HG02870 (cell line): ENCODE measurements at regions not wholly inside any gene's neighbourhood (a gene's known extent, or its start where the extent isn't known, plus 50 kb on each side); places are given as distances from the start of the nearest gene placed in this dataset.
"Not testable (repeated sequence)": the region's sequence is repeated elsewhere in the genome, so short reads cannot be mapped to it uniquely, and the experiment has no call there.

Experiments used
- ATAC-seq: cut with Tn5 transposase; IDR thresholded peaks from one replicate; pipeline ENCODE4 v1.9.1; 2021; ENCODE audit warnings: mild to moderate bottlenecking, moderate library complexity; ENCODE audit not compliant: unreplicated experiment

DNA sequence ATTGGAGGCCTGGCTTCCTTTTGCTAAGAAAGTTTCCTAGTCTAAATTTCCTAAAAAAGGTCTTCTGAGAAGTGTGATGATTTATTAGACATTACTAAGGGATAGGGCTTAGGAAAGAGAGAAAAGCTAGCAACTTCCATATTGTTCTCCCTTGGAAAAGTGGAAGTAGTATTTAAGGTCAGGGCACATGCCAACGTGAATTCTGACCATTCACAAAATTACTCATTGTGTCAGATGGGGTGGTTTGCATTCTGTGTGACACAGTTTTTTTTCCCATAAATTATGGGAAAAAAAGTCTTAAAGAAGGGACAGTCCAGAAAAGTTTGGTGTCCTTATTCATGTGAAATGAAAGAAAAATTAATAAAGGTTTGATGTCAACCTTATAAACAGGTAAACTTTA is 110.0 kb upstream of the ARRDC3 start:
- ATAC-seq, result no peak

GRCh38 chr5:91491229-91491628 is 108.1 kb upstream of the ARRDC3 start:
- no peak for ATAC-seq

- ATAC-seq, result no peak
These were observed 107.2 kb upstream of the ARRDC3 start for GRCh38 chr5:91490316-91490715.

GRCh38 chr5:91487420-91487819 is 104.3 kb upstream of the ARRDC3 start:
- ATAC-seq, result no peak

- no peak for ATAC-seq
These were observed 103.5 kb upstream of the ARRDC3 start for GRCh38 chr5:91486638-91487037.

GRCh38 chr5:91484662-91485061 is 101.5 kb upstream of the ARRDC3 start:
- ATAC-seq, result no peak

DNA sequence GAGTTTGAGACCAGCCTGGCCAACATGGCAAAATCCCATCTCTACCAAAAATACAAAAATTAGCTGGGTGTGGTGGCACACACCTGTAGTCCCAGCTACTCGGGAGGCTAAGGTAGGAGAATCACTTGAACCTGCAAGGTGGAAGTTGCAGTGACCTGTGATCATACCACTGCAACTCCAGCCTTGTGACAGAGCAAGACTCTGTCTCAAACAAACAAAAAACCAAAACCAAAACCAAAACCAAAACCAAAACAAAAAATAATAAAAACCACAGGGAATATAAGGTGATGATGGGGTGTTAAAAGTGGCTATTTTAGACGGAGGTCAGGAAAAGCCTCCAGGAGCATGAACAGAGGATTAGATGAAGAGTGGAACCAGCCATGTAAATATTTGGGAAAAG is 96.3 kb upstream of the ARRDC3 start:
- not testable (repeated sequence) for ATAC-seq

GRCh38 chr5:91478096-91478495 is 95.0 kb upstream of the ARRDC3 start:
- ATAC-seq, result no peak

DNA sequence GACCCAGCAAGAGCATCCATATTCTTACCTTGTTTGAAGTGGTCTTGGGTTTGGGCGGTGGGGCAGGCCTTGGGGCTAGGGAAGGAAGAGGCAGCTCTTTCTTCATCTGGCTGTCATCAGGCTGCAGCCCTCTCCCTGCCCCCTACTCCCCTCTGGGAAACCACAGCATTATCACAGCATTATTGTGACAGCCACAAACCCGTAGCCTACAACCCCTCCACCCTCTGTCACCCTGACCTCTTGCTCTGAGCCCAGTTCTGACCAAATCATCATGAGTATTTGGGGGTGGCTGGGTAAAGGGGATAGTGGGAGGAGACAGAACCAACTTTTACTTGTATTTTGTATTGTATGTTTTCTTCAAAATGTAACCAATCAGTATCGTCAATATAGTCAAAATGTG is 94.3 kb upstream of the ARRDC3 start:
- ATAC-seq, result no peak

- no peak for ATAC-seq
These were observed 91.1 kb upstream of the ARRDC3 start for GRCh38 chr5:91474201-91474600.

DNA sequence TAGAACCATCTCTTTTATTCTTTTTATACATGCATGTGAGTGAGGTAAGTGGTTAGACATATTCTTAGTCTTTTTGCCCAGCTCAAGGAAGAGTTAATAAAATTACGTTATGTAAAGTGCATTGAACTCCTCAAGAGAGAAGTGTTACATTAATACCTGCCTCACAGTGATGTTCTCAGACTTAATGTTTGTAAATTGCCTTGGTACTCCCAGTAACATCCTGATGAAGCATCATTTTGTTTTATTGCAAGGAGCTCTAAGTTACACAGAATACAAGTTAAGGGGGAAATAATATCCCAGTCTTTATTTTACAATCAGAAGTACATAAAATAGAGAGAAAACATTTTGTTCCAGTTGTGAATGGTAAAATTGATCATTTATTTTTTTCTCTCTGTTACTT is 89.5 kb upstream of the ARRDC3 start:
- ATAC-seq, result no peak

DNA sequence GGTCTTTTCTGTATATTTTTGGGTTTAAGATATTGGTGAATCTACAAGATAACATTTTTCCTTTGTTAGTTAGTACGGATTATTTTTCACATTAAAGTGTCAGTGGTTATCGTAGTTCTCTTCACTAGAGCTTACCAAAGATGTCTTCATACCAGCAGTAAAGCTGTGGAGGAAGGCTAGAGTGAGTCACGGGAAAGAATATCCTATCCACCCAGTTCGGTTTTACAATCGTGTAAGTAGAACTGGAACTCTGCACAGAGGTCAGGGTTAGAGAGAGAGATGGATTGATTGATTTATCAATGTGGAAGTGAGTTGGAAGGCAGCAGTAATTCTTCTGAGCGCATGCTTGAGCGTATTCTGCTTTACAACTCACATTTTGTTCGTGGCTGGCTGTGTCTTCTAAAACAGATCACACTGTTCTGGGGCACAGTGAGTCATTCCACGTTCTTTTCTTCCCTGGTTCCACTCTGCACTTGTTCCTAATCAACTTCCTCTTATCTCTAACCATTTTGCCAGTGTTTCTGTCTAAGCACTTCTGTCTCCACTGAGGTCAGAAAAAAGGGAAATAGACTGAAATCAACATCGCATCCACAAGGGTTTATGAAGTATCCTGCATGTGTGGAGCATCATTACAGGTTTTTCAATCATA is 86.5 kb upstream of the ARRDC3 start:
- no peak for ATAC-seq

GRCh38 chr5:91468651-91469422 is 85.7 kb upstream of the ARRDC3 start:
- ATAC-seq, result no peak

DNA sequence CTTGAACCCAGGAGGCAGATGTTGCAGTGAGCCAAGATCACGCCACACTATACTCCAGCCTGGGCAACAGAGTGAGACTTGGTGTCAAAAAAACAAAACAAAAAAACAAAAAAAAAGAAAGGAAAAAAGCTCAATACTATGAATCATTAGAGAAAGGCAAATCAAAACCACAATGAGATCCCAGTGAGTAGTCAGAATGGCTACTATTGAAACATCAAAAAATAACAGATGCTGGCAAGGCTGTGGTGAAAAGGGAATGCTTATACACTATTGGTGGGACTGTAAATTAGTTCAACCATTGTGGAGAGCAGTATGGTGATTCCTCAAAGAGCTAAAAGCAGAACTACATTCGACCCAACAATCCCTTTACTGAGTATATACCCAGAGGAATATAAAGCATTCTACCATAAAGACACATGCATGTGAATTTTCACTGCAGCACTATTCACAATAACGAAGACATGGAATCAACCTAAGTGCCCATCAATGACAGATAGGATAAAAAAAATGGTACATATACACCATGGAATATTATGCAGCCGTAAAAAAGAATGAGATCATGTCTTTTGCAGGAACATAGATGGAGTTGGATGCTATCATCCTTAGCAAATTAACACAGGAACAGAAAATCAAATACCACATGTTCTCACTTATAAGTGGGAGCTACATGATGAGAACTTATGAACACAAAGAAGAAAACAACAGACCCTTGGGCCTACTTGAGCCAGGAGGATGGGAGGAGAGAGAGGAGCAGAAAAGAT is 81.9 kb upstream of the ARRDC3 start:
- no peak for ATAC-seq

DNA sequence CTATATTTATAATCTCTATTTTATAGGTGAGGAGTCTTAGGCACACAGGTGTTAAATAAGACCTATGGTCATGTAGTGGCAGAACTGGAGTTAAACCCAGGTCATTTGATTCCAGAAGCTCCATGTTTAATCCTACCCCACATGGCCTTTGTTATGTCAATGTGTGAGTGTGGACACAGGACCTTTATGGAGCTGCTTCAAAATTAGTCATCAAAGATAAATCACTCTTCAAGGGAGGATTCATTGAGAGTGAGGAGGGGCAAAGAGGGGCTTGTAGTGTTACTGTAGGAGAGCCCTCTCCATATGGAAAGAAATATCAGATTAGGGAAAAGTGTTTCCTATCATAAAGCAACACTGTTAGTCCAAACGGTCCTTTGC is 74.6 kb upstream of the ARRDC3 start:
- ATAC-seq, result no peak

- ATAC-seq, result no peak
These were observed 74.0 kb upstream of the ARRDC3 start for GRCh38 chr5:91456928-91457680.

GRCh38 chr5:91449083-91449482 is 66.0 kb upstream of the ARRDC3 start:
- no peak for ATAC-seq

DNA sequence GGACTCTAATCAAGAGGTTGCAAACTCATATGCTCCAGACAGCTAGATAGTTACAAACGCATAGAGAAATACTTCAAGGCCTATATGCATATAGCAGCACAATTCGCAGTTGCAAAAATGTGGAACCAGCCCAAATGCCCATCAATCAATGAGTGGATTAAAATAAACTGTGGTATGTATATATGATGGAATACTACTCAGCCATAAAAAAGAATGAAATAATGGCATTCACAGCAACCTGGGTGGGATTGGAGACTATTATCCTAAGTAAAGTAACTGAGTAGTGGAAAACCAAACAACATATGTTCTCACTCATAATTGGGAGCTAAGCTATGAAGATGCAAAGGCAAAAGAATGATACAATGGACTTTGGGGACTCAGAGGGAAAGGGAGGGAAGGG is 65.0 kb upstream of the ARRDC3 start:
- ATAC-seq, result not testable (repeated sequence)

- ATAC-seq, result not testable (repeated sequence)
These were observed 63.8 kb upstream of the ARRDC3 start for GRCh38 chr5:91446880-91447279.

DNA sequence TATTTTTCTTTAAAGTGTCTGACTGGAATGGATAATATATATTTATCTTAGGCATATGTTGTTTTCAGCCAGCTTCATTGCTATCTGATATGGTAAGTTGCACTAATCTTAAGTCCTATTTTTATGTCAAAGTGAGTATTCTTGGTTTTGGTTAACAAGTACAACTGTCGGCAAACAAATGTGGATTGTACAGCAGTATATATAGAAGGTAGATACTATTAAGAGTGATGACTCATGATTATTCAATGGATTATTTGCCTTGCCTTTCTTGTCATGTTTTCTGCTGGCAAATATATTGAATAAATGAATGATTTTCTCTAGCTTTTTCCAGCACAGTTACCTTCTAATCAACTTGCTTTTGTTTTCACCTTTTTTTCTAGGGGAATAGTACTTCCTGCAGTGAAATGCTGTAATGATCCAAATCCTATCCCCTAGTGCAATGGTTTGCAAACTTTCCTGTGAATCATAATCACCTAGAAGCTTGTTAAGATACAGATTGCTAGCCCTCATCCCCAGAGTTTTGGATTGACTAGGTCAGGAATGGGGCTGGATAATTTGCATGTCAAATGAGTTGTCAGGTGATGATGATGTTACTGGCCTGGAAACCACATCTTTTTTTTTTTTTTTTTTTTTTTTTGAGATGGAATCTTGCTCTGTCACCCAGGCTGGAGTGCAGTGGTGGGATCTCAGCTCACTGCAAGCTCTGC is 60.8 kb upstream of the ARRDC3 start:
- ATAC-seq, result no peak

DNA sequence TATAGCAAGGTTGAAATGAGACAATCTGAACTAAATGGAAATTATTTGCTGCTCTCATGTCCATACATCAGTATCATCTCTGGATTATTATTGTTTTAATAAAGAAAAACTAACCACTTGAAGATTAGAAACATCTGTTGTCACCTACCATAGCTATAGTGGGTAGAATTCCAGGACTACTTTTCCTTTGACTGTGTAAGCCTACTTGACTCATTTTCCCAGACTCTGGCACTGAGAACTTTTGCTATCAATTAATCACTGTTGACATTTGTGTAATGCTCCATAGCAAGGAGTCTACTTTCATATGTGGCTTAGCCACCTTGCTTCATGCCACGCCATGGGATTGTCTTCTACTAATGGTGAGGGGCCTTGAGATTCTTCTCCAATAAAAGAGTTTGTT is 59.9 kb upstream of the ARRDC3 start:
- no peak for ATAC-seq
